Heart right ventricle (tissue), 16 donors: ENCODE measurements at regions not wholly inside any gene's neighbourhood (a gene's known extent, or its start where the extent isn't known, plus 50 kb on each side); places are given as distances from the start of the nearest gene placed in this dataset.

Source experiments
- ATAC-seq, 8 donors: fragments of 200-7000 bp; cut with Tn5 transposase; one replicate each; pipeline ENCODE4 v1.9.1; 2020; ENCODE audit warnings: mild to moderate bottlenecking in 8 of 8, moderate library complexity in 8 of 8, moderate number of reproducible peaks in 1 of 8
- DNase-seq, 2 donors: peaks; one replicate each; pipeline ENCODE4 v3.0.0-alpha.2; 2020
- H3K27ac ChIP-seq, 10 donors: fragments of 200-600 bp; sonication (generic) in 2 of 10; one replicate each; pipeline versions ENCODE4 v1.5.0 to v1.8.0; 2020 to 2022; ENCODE audit warnings: mild to moderate bottlenecking in 3 of 10
- H3K27me3 ChIP-seq, 7 donors: fragments of 200-600 bp; one replicate each; pipeline ENCODE4 v1.8.0; 2021 to 2022; ENCODE audit warnings: mild to moderate bottlenecking in 2 of 7
- H3K36me3 ChIP-seq, 9 donors: fragments of 200-600 bp; sonication (generic) in 1 of 9; one replicate each; pipeline versions ENCODE4 v1.5.0 to v1.8.0; 2020 to 2022; ENCODE audit warnings: mild to moderate bottlenecking in 2 of 9
- H3K4me1 ChIP-seq, 9 donors: fragments of 200-600 bp; sonication (generic) in 1 of 9; one replicate each; pipeline versions ENCODE4 v1.5.0 to v1.8.0; 2020 to 2022; ENCODE audit warnings: mild to moderate bottlenecking in 4 of 9
- H3K4me3 ChIP-seq, 10 donors: fragments of 200-600 bp; sonication (generic) in 2 of 10; one replicate each; pipeline versions ENCODE4 v1.5.0 to v1.8.0; 2020 to 2022; ENCODE audit warnings: mild to moderate bottlenecking in 7 of 10, moderate library complexity in 2 of 10
- H3K9me3 ChIP-seq, 11 donors: fragments of 200-600 bp in 10 of 11; sonication (generic) in 2 of 11; one replicate each; pipeline versions ENCODE4 v1.5.0 to v1.8.0; 2013 to 2022; ENCODE audit warnings: mild to moderate bottlenecking in 2 of 11, control low read depth in 1 of 11, moderate library complexity in 1 of 11
- CTCF ChIP-seq, 9 donors: fragments of 200-600 bp; sonication (generic) in 2 of 9; IDR thresholded peaks; one replicate each; pipeline versions ENCODE4 v1.5.0 to v1.8.0; 2021 to 2022; ENCODE audit warnings: antibody characterized with exemption in 9 of 9, mild to moderate bottlenecking in 5 of 9, moderate library complexity in 1 of 9
- WGBS, 2 donors: extraction: QIAGEN DNeasy Blood & Tissue Kit; methylation state at CpG; one replicate each; pipeline ENCODE4 v1.1.7; 2013; ENCODE audit warnings: inconsistent platforms in 1 of 2; 5-methylcytosine and 5-hydroxymethylcytosine counted together
- intact Hi-C, 10 donors: fragments of 100-400 bp; cut with DNase I; formaldehyde crosslinking; loops; one replicate each; pipeline versions ENCODE4 v1.11.1 to v1.14.2; 2022
- donor health status: Arrhythmogenic right ventricular cardiomyopathy.
- donor health status: ischemic (EF 13 %, LVEDD 7.1; RV severe dilation, severe dysfunction).
- donor health status: healthy with polysubstance abuse.
- donor health status: DM: no; HTN: yes; CAD: no.
- donor health status: DM: no; HTN: no; CAD: no.
- donor health status: ischemic (EF 25% LVEDD 6.9; RV normal size, moderate dysfunction).
- donor health status: ischemic (EF 25% LVEDD 5.7; RV mildly dilated, moderate dysfunction).
- donor health status: healthy.
- donor health status: DM: yes; HTN: yes; CAD: no.
- donor health status: Ischemic cardiomyopathy.
- donor health status: ischemic (EF 35%, LVEDD 5.7; RV mildly dilated, moderate dysfunction).
- donor health status: nonischemic (EF 11% LVEDD 7.7; RV severe dilation, severe dysfunction).
- donor health status: DM: yes; HTN: yes; CAD: no.
- donor health status: PGD.
- donor health status: ischemic (EF 29% LVEDD 5.4; RV normal size, mild dysfunction).
- donor health status: nonischemic (EF 23%, LVEDD 6.1; RV moderate dilation, normal function).

- Histone ChIP-seq H3K9me3 (no peaks in the 10 kb centered on the region), H3K4me1 (peaks cover 0 to 16% (median 3%) of the 10 kb centered on the region in 9 donors), H3K27me3 (no peaks in the 10 kb centered on the region), H3K27ac (peak overlapping the region in 1 of 10 donors; percentile 43), H3K36me3 (no peaks in the 10 kb centered on the region), H3K4me3 (no peak overlapping the region)
- peak in 1 of 8 donors; percentile 76 for ATAC-seq
- DNase-seq: no peak
- no peak for TF ChIP-seq CTCF (IDR thresholded peaks at IDR 0.05)
- intact Hi-C loops: no loop called here
- 98 to 100% methylated on average over 1 of the region's 1 CpG for WGBS, 2 donors
Observed at GRCh38 chr3:16697443-16698147, 92.4 kb upstream of the DAZL start.

- Histone ChIP-seq H3K27ac (no peak overlapping the region), H3K27me3 (no peaks in the 10 kb centered on the region), H3K9me3 (no peaks in the 10 kb centered on the region), H3K36me3 (no peaks in the 10 kb centered on the region), H3K4me1 (peaks cover 0 to 20% (median 3%) of the 10 kb centered on the region in 9 donors), H3K4me3 (no peak overlapping the region)
- no peak for TF ChIP-seq CTCF (IDR thresholded peaks at IDR 0.05)
- intact Hi-C loops: no loop called here
- ATAC-seq (peak in 2 of 8 donors; percentile 25 to 37), DNase-seq (no peak)
Observed at GRCh38 chr3:16700651-16701050, 95.4 kb upstream of the DAZL start.

- no peak for DNase-seq
- Histone ChIP-seq H3K4me1 (peaks cover 0 to 4% (median 0%) of the 10 kb centered on the region in 9 donors), H3K9me3 (peaks cover 0 to 9% (median 0%) of the 10 kb centered on the region in 11 donors), H3K27me3 (no peaks in the 10 kb centered on the region), H3K4me3 (no peak overlapping the region), H3K36me3 (no peaks in the 10 kb centered on the region), H3K27ac (no peak overlapping the region)
- ATAC-seq: peak in 1 of 8 donors; percentile 22
- intact Hi-C loops: no loop called here
- TF ChIP-seq CTCF (IDR thresholded peaks at IDR 0.05): no peak
- WGBS, 2 donors: 79 to 96% methylated on average over 2 of the region's 2 CpGs
Observed at GRCh38 chr3:16704941-16705340, 99.7 kb upstream of the DAZL start.

- WGBS, 2 donors: 44 to 55% methylated on average over 4 of the region's 4 CpGs
- Histone ChIP-seq H3K27me3 (no peaks in the 10 kb centered on the region), H3K4me1 (peaks cover 0 to 4% (median 0%) of the 10 kb centered on the region in 9 donors), H3K36me3 (no peaks in the 10 kb centered on the region), H3K4me3 (no peak overlapping the region), H3K27ac (no peak overlapping the region), H3K9me3 (peaks cover 0 to 16% (median 0%) of the 10 kb centered on the region in 11 donors)
- intact Hi-C loops: no loop called here
- ATAC-seq (no peak), DNase-seq (no peak)
- TF ChIP-seq CTCF (IDR thresholded peaks at IDR 0.05): no peak
Observed at GRCh38 chr3:16707260-16707659, 102.0 kb upstream of the DAZL start.
